H9 (cell line): ENCODE measurements at regions not wholly inside any gene's neighbourhood (a gene's known extent, or its start where the extent isn't known, plus 50 kb on each side); places are given as distances from the start of the nearest gene placed in this dataset.

Experiments
- DNase-seq: peaks from one replicate; pipeline ENCODE4 v3.0.0-alpha.2; 2017
- H2AFZ ChIP-seq: one replicate; pipeline ENCODE4 v1.6.1; 2013; ENCODE audit warnings: mild to moderate bottlenecking, low read length, control low read depth, moderate library complexity
- H2AK5ac ChIP-seq: 2 replicates; pipeline ENCODE4 v1.6.1; 2013; ENCODE audit warnings: low read length, control low read depth, mixed read lengths; ENCODE audit not compliant: insufficient read length
- H2BK120ac ChIP-seq: one replicate; pipeline ENCODE4 v1.6.1; 2013; ENCODE audit warnings: low read depth, mild to moderate bottlenecking, low read length, control low read depth, inconsistent platforms; ENCODE audit not compliant: poor library complexity, severe bottlenecking
- H2BK12ac ChIP-seq: 2 replicates; pipeline ENCODE4 v1.6.1; 2013; ENCODE audit warnings: low read length, control low read depth, mixed read lengths, low read depth; ENCODE audit not compliant: insufficient read length
- H2BK15ac ChIP-seq: 2 replicates; pipeline ENCODE4 v1.6.1; 2013; ENCODE audit warnings: low read depth, low read length, control low read depth
- H2BK20ac ChIP-seq: one replicate; pipeline ENCODE4 v1.6.1; 2013; ENCODE audit warnings: low read depth, mild to moderate bottlenecking, low read length, control low read depth, inconsistent platforms; ENCODE audit not compliant: poor library complexity, severe bottlenecking
- H2BK5ac ChIP-seq: 2 replicates; pipeline ENCODE4 v1.6.1; 2013; ENCODE audit warnings: low read length, control low read depth, mixed read lengths; ENCODE audit not compliant: insufficient read length
- H3K14ac ChIP-seq: 2 replicates; pipeline ENCODE4 v1.6.1; 2013; ENCODE audit warnings: low read length, control low read depth; ENCODE audit not compliant: insufficient read depth
- H3K18ac ChIP-seq: 2 replicates; pipeline ENCODE4 v1.6.1; 2013; ENCODE audit warnings: low read depth, mild to moderate bottlenecking, mixed read lengths, low read length, control low read depth; ENCODE audit not compliant: insufficient read length
- H3K23ac ChIP-seq: 2 replicates; pipeline ENCODE4 v1.6.1; 2013; ENCODE audit warnings: low read length, control low read depth, mixed read lengths, low read depth; ENCODE audit not compliant: insufficient read length
- H3K23me2 ChIP-seq: 2 replicates; pipeline ENCODE4 v1.6.1; 2013; ENCODE audit warnings: low read depth, mild to moderate bottlenecking, mixed read lengths, low read length, control low read depth; ENCODE audit not compliant: insufficient read length, poor library complexity, severe bottlenecking
- H3K27ac ChIP-seq: 2 replicates; pipeline ENCODE4 v1.5.1; 2013; ENCODE audit warnings: low read length, control low read depth, mixed read lengths, low read depth; ENCODE audit not compliant: insufficient read length
- H3K27me3 ChIP-seq: 2 replicates; pipeline ENCODE4 v1.6.1; 2013; ENCODE audit warnings: low read length, control low read depth, inconsistent platforms; ENCODE audit not compliant: insufficient read depth
- H3K4ac ChIP-seq: 2 replicates; pipeline ENCODE4 v1.6.1; 2013; ENCODE audit warnings: low read depth, mild to moderate bottlenecking, control low read depth, inconsistent platforms, low read length, moderate library complexity
- H3K4me1 ChIP-seq: 2 replicates; pipeline ENCODE4 v1.6.1; 2013; ENCODE audit warnings: low read length, control low read depth, inconsistent platforms; ENCODE audit not compliant: insufficient read depth
- H3K4me2 ChIP-seq: 2 replicates; pipeline ENCODE4 v1.6.1; 2013; ENCODE audit warnings: low read length, control low read depth, mixed read lengths; ENCODE audit not compliant: insufficient read length, insufficient read depth
- H3K56ac ChIP-seq: 2 replicates; pipeline ENCODE4 v1.6.1; 2013; ENCODE audit warnings: low read depth, mild to moderate bottlenecking, mixed read lengths, low read length, control low read depth; ENCODE audit not compliant: insufficient read length
- H3K79me1 ChIP-seq: 2 replicates; pipeline ENCODE4 v1.6.1; 2013; ENCODE audit warnings: low read depth, mild to moderate bottlenecking, moderate library complexity, low read length, control low read depth, inconsistent platforms; ENCODE audit not compliant: insufficient read depth, poor library complexity, severe bottlenecking
- H3K79me2 ChIP-seq: 2 replicates; pipeline ENCODE4 v1.6.1; 2013; ENCODE audit warnings: low read length, control low read depth, inconsistent platforms; ENCODE audit not compliant: insufficient read depth
- H3K9ac ChIP-seq: 2 replicates; pipeline ENCODE4 v1.6.1; 2013; ENCODE audit warnings: low read length, control low read depth, mixed read lengths; ENCODE audit not compliant: insufficient read length; ENCODE audit errors: extremely low read depth
- H3K9me3 ChIP-seq: one replicate; pipeline ENCODE4 v1.6.1; 2013; ENCODE audit warnings: low read depth, low read length, inconsistent platforms; ENCODE audit not compliant: control insufficient read depth
- H3T11ph ChIP-seq: one replicate; pipeline ENCODE4 v1.6.1; 2013; ENCODE audit warnings: mild to moderate bottlenecking, low read length, control low read depth, inconsistent platforms
- H4K20me1 ChIP-seq: one replicate; pipeline ENCODE4 v1.6.1; 2013; ENCODE audit not compliant: control insufficient read depth, insufficient read length, insufficient read depth
- H4K5ac ChIP-seq: 2 replicates; pipeline ENCODE4 v1.6.1; 2013; ENCODE audit warnings: low read depth, mild to moderate bottlenecking, mixed read lengths, low read length, control low read depth; ENCODE audit not compliant: insufficient read length
- H4K8ac ChIP-seq: replicated peaks from 2 replicates; pipeline ENCODE4 v1.6.1; 2013; ENCODE audit warnings: low read length, control low read depth, mixed read lengths, low read depth; ENCODE audit not compliant: insufficient read length
- H4K91ac ChIP-seq: 2 replicates; pipeline ENCODE4 v1.6.1; 2013; ENCODE audit warnings: low read depth, mild to moderate bottlenecking, moderate library complexity, mixed read lengths, low read length, control low read depth; ENCODE audit not compliant: insufficient read length
- H3K27ac Mint-ChIP-seq, 3 experiments: 2 replicates in 2 of 3; 3 replicates in 1 of 3; pipeline ENCODE4 v1.8.0; 2020 to 2021; ENCODE audit warnings: mixed read lengths in 3 of 3, mild to moderate bottlenecking in 1 of 3, moderate library complexity in 1 of 3
- H3K27me3 Mint-ChIP-seq: 2 replicates; pipeline ENCODE4 v1.8.0; 2021; ENCODE audit warnings: low read depth, mild to moderate bottlenecking, moderate library complexity, mixed read lengths
- H3K36me3 Mint-ChIP-seq, 3 experiments: 2 replicates in 2 of 3; 3 replicates in 1 of 3; pipeline ENCODE4 v1.8.0; 2020 to 2021; ENCODE audit warnings: low read depth in 3 of 3, mixed read lengths in 3 of 3; ENCODE audit not compliant: insufficient read depth in 1 of 3
- H3K4me1 Mint-ChIP-seq, 2 experiments: 2 replicates each; pipeline ENCODE4 v1.8.0; 2020; ENCODE audit warnings: mixed read lengths in 2 of 2
- H3K4me3 Mint-ChIP-seq, 2 experiments: 2 replicates in 1 of 2; 3 replicates in 1 of 2; pipeline ENCODE4 v1.8.0; 2020 to 2021; ENCODE audit warnings: mild to moderate bottlenecking in 2 of 2, mixed read lengths in 2 of 2, moderate library complexity in 1 of 2
- H3K9me3 Mint-ChIP-seq, 2 experiments: 2 replicates in 1 of 2; 3 replicates in 1 of 2; pipeline ENCODE4 v1.8.0; 2020; ENCODE audit warnings: mild to moderate bottlenecking in 2 of 2, mixed read lengths in 2 of 2, moderate library complexity in 1 of 2
- CTCF ChIP-seq: fragments of 200-600 bp; sonication (generic); conservative IDR thresholded peaks from 3 replicates; pipeline ENCODE4 v1.8.0; 2021; ENCODE audit warnings: antibody characterized with exemption, mild to moderate bottlenecking

- Histone ChIP-seq H4K20me1 (no peaks in the 10 kb centered on the region), H3K27me3 (no peaks in the 10 kb centered on the region), H3K4me2 (no peak overlapping the region), H2AFZ (no peak overlapping the region), H3K23me2 (no peaks in the 10 kb centered on the region), H4K5ac (no peak overlapping the region), H3K9me3 (no peaks in the 10 kb centered on the region), H3K56ac (no peak overlapping the region), H4K91ac (no peak overlapping the region), H3K18ac (no peak overlapping the region), H3K9ac (no peak overlapping the region), H2AK5ac (no peak overlapping the region), H4K8ac (no peak overlapping the region), H2BK5ac (no peak overlapping the region), H2BK12ac (no peak overlapping the region), H3K4ac (no peak overlapping the region), H2BK120ac (no peak overlapping the region), H3K4me1 (no peaks in the 10 kb centered on the region), H3K14ac (no peak overlapping the region), H3K27ac (no peak overlapping the region), H2BK20ac (no peak overlapping the region), H2BK15ac (no peak overlapping the region), H3K23ac (no peak overlapping the region), H3K79me1 (no peaks in the 10 kb centered on the region), H3K79me2 (no peaks in the 10 kb centered on the region), H3T11ph (no peak overlapping the region)
- no peaks in the 10 kb centered on the region for H3K9me3 Mint-ChIP-seq
- H3K27ac Mint-ChIP-seq, result peak overlapping the region in 1 of 3 experiments; percentile 25; a peak in 1 of 7 replicates
- no peak overlapping the region for H3K4me3 Mint-ChIP-seq
- no peak for DNase-seq
- H3K4me1 Mint-ChIP-seq, result peaks cover 0 to 5% of the 10 kb centered on the region in 2 experiments; a peak in 2 of 4 replicates
- no peaks in the 10 kb centered on the region for H3K36me3 Mint-ChIP-seq
- H3K27me3 Mint-ChIP-seq, result no peaks in the 10 kb centered on the region
- TF ChIP-seq CTCF, result no peak
Measured at GRCh38 chr6:113185299-113185698, 671.8 kb upstream of the MARCKS start.
